Fibroblast of villous mesenchyme (primary cell): ENCODE measurements at regions not wholly inside any gene's neighbourhood (a gene's known extent, or its start where the extent isn't known, plus 50 kb on each side); places are given as distances from the start of the nearest gene placed in this dataset.

Experiments used
- DNase-seq: peaks from one replicate; pipeline ENCODE4 v3.0.0-alpha.2; 2010; ENCODE audit warnings: low read depth
- H3K4me3 ChIP-seq: 2 replicates; pipeline ENCODE4 v1.5.1; 2011; ENCODE audit warnings: low read depth, mild to moderate bottlenecking, low read length
- CTCF ChIP-seq: IDR thresholded peaks from 2 replicates; pipeline ENCODE4 v1.5.1; 2012; ENCODE audit warnings: low read depth, mild to moderate bottlenecking, low read length; ENCODE audit not compliant: insufficient read depth

DNA sequence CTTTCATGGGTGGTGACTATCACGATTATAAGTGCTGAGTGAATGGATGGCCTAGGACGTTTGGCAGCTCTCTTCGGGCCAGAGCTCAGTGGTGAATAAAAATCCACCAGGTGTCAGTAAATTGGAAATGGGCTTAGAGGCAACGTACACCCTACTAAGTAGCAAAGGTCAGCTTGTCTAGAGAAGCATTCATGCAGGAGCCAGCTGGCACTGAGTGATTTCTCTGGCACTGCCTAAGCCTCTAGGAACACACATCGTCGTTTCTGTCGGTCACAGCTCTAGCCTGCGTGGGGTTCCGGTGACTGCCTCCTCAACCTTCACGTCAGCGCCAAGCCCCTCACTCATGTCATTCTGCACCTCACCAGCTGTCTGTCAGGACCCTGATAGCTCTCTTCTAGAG lies 192.4 kb upstream of the NTM start:
- DNase-seq, result no peak
- H3K4me3 ChIP-seq, result no peak overlapping the region
- TF ChIP-seq CTCF, result no peak

DNA sequence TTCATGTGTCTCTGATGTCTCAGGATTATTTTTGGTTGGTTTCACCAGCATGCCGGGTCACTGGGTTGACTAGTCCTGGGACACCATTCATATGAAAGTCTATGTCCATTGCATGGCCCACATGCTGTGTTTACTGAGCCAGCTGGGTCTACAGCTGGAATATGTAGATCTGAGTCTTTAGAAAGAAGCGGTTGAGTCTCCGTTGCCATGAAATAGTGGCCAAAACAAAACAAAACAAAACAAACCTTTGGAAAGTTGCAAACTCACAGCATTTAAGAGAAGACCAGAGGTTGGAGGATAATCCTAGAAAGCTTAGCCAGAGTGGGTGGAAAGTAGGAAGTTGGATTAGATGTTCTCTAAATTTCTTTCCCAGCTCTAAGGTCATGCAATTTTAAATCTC lies 191.8 kb upstream of the NTM start:
- H3K4me3 ChIP-seq, result no peak overlapping the region
- TF ChIP-seq CTCF, result no peak
- no peak for DNase-seq

DNA sequence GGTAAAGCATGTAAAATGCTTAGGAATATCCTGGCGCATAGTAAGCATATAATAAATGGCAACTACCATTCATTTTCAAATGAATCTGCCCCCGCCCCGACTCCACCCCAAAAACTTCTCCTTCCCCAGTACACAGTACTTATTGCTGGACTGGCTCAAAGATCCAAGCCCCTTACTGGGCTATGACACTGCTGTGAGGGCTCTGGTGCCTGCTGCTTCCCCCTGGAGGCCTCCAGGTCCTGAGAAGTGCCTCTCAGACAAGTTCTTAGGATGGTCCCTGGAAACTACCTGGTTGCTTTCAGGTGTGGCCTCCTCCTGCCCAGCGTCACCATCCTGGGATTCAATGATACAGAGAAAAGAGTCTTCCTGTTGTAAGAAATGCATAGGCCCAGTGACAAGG lies 190.6 kb upstream of the NTM start:
- no peak overlapping the region for H3K4me3 ChIP-seq
- TF ChIP-seq CTCF, result no peak
- no peak for DNase-seq

GRCh38 chr11:131185915-131186314 lies 184.5 kb upstream of the NTM start:
- DNase-seq, result no peak
- no peak for TF ChIP-seq CTCF
- no peak overlapping the region for H3K4me3 ChIP-seq

DNA sequence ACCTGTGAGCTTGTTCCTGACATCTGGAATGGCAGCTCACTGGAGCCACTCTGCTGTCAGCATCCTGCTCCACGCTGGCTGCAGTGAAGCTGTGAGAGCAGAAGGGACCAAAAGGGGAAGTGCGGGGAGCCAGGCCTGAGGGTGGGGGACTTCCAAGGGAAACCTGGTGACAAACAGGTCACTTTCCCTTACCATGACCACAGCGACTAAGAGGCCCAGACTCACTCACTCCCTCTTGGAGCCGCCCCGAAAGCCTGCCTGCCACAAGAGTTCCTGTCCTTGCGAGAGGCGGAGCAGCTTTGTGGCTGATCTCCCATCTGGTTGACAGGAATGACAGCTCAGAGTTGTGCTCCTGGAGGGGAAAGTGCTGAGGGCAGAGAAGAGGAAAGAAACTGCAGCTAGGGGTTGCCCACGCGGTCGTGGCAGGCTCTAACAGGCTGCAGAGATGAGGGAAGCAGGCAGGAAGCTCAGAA lies 183.8 kb upstream of the NTM start:
- H3K4me3 ChIP-seq, result no peak overlapping the region
- no peak for DNase-seq

GRCh38 chr11:131190446-131190845 lies 180.0 kb upstream of the NTM start:
- no peak for DNase-seq
- H3K4me3 ChIP-seq, result no peak overlapping the region
- no peak for TF ChIP-seq CTCF

More for the DNA sequence above, 183.8 kb upstream of the NTM start:
- TF ChIP-seq CTCF, result no peak

- no peak for DNase-seq
- no peak for TF ChIP-seq CTCF
Observed at GRCh38 chr11:131191606-131192005, 178.8 kb upstream of the NTM start.

More at GRCh38 chr11:131191606-131192005, 178.8 kb upstream of the NTM start:
- H3K4me3 ChIP-seq, result no peak overlapping the region
